Stimulated activated CD8-positive, alpha-beta memory T cell treated with anti-CD3 and anti-CD28 coated beads, Interleukin-2, amount 100 ng/mL, for 48 hours (primary cell): ENCODE measurements at regions not wholly inside any gene's neighbourhood (a gene's known extent, or its start where the extent isn't known, plus 50 kb on each side); places are given as distances from the start of the nearest gene placed in this dataset.

Experiments
- DNase-seq, 2 donors: peaks; one replicate each; pipeline ENCODE4 v3.0.0-alpha.2; 2020; ENCODE audit warnings: low read depth in 2 of 2

DNA sequence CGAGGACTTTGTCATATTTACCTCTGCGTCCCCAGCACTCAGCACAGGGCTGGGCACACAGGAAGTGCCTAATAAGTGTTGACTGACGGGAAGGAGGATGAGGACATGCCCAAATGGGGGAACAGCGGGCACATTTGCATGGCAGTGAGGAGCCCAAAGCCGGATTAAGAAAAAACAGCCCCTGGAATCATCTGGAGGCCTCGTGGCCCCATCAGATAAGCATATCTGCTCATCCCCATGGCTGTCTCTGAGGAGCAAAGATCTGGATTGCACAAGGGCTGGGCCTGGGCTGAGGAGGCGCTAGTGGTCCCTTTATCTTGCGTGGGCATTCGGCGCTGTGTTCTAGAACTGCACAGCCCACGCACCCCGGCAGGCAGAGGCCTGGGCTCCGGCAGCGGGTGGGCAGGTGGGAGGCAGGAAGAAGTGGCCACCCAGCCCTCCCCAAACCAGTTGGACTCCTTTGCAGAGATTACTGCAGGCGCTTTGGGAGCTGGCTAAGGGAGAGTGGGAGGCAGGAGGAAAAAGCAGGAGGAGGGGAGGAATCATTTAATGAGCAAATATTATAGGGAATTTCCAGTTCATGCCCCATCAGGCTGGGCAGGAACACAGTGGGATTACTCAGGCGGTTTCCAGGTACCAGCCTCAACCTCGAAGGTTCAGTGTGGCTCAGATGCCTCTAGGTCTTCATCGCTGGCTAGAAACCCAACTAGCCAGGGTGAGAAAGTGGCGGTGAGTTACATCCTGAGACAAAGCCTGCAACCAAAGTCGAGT, 108.1 kb downstream of the CEBPB start:
- no peak for DNase-seq

DNA sequence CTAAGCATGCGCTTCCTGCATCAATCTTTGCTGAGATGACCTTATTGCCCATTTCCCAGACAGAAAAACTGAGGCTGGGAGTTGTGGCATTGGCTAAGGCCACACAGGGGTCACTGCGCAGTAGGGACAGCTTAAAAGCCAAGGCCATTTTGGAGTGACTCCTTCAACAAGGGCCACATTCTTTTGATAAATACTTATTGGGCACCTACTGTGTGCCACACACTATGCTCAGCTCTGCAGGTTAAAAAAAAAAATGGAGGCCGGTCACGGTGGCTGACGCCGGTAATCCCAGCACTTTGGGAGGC, 108.6 kb downstream of the CEBPB start:
- DNase-seq, result no peak

- DNase-seq, result no peak
Observed at GRCh38 chr20:50301165-50301564, 110.5 kb downstream of the CEBPB start.

GRCh38 chr20:50301712-50302111, 111.1 kb downstream of the CEBPB start:
- DNase-seq, result no peak

- no peak for DNase-seq
Observed at GRCh38 chr20:50302341-50303057, 111.9 kb downstream of the CEBPB start.

GRCh38 chr20:50303573-50304500, 113.2 kb downstream of the CEBPB start:
- no peak for DNase-seq

- no peak for DNase-seq
Observed at GRCh38 chr20:50304501-50304856, 113.8 kb downstream of the CEBPB start.

- DNase-seq, result no peak
Observed at GRCh38 chr20:50304923-50305635, 114.4 kb downstream of the CEBPB start.

DNA sequence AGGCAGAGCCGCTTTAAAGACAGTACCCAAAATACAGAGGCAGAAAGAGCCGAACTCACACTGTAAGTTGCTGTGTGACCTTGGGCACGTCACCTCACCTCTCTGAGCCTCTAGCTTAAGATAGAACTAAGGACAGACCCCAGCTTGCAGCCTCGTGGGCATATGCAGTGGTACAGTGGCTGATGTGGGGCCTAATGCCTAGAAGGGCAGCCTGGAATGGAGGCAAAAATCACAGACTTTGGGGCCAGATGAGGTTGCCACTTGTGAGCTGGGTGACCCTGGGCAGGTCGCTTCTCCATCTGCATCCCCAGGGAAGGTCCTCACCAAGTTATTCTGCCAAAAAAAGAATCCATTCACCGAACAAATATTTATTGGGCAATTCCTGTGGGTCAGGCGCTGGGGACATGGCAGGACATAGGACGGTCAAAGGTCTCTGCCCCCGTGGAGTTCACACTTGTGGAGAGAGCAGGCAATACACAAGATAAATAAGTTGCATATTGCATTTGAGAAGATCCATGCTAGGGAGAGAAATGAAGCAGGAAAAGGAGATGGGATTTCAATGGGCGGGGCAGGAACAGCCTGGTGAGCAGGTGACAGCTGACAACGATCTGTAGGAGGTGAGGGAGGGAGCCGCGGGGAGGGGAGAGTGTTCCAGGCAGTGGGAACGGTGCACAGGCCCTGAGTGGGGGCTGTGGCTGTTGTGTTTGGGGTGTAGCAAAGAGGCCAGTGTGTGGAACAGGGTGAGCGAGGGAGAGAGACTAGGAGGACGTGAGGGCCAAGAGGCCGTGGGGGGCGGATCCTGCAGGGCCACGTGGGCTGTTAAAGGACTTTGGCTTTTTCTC, 115.2 kb downstream of the CEBPB start:
- DNase-seq, result no peak

DNA sequence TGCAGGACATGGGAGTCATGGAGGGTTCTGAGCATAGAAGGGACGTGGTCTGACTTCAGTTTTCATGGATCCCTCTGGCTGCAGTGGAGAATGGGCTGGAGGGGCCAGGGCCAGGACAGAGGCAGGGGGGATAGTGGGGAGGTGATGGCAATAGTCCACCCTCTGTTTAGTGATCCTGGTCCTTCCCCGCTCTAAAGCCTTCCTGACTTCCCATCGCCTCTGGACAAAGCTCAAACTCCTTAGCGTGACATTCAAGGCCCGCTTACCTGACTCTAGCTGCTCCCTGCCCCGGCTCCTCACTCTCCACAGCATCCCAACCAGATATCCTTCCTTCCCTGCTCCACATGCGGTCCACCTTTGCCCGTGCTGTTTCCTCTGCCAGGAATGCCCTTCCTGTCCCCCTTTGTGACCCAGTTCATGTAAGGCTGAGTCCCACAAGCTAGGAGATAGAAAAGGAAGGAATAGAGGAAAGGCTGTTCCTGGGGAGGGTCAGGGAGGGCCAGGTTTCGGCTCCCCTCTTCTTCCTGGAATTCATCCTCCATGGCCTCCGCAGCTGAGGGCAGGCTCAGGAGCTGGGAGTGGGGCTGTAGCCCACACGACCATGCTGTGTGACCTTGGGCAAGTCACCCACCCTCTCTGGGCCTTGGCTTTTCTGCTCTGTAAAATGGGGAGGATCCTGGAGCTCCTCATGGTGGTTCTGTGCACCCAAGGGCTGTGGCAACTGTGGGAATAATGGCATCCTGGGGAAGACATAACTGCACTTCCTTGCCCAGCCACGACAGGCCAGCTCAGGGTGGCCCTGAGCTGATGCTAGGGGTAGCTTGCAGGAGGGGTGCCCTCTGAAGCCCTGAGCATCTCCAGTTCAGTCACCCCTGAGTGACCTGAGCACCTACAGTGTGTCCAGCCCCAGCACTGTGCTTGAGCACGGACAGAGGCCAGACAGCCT, 116.1 kb downstream of the CEBPB start:
- no peak for DNase-seq

GRCh38 chr20:50308166-50308512, 117.5 kb downstream of the CEBPB start:
- no peak for DNase-seq

- DNase-seq, result no peak
Observed at GRCh38 chr20:50308513-50309279, 118.1 kb downstream of the CEBPB start.

- no peak for DNase-seq
Observed at GRCh38 chr20:50309280-50309763, 118.7 kb downstream of the CEBPB start.

- no peak for DNase-seq
Observed at GRCh38 chr20:50309764-50310672, 119.4 kb downstream of the CEBPB start.

DNA sequence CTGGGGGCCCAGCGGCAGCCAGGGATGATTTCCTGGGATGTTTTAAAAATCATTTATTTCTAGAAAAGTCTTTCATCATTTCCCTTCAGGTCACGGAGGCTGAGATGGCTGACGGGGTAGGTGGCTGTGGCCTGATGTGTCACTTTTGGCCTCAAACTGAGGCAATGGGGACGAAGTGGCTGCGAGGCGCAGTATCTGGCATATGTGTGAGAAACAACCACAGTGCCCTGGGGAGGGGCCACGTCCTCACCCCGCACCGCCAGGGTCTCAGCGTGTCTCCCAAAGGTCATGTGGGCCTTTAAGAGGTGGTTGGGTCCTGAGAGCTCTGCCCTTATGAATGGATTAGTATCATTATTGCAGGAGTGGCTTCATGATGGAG, 120.0 kb downstream of the CEBPB start:
- no peak for DNase-seq

DNA sequence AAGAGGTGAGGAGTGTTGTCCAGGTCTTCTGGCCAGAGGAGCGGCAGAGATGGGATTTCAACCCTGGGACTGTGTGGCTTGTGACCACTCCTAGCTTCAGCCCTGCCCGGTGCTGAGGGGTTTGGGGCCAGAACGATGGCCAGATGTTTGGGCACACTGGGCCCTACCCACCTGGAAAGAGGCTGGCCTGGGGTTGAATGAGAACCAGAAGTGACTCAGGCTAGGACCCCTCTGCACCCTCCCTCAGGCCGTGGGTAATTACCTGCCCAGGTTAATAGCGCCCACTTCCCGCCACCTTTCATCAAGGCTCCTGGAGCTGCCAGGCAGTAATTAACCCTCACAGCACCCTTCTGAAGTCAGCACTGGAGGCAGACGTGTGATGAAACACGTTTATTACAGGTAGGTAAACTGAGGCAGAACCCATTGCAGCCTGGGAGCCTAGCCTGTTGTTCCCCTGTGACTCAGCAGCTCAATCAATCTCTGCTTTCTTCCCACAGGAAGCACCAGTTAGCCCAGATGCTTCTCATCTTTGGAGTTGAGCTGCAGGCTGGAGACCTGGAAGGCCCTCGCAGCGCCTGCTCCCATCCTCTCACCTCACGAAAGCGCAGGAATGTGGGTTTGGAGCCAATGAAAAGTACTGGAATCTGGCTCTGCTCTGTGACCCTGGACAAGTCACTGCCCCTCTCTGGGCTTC, 120.8 kb downstream of the CEBPB start:
- DNase-seq, result no peak

GRCh38 chr20:50312002-50312681, 121.5 kb downstream of the CEBPB start:
- no peak for DNase-seq
